ENCODE measurements at regions not wholly inside any gene's neighbourhood (a gene's known extent, or its start where the extent isn't known, plus 50 kb on each side); places are given as distances from the start of the nearest gene placed in this dataset.
A peak's percentile ranks its signal among the peaks of the same experiment; 100 is the strongest.

DNA sequence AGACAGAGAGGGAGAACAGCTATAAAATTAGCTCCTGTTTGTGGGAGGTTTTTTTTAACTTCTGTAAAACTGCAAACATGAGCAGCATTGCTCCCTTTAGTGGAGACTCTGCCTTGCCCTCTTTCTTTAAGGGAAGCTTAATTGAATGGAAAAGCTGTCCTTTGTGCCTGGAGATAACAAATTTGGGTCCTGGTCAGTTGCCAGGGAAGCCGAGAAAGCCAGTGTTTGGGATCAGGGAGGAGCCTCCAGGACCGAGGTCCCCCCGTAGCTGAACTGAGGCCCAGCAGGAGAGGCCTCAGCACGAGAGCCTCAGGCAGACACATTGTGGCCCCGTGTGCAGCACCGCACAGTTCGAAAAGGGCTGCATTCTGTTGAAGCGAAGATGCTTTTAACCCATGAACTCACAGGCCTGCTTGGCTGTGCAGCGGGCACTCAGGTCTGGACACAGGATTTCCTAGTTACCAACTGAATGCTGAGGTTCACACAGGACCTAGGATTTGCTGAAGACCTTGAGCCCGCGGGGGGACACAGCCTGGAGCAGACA, 369.7 kb downstream of the DCDC2C start:
- no peaks in the 10 kb centered on the region for H3K27me3 ChIP-seq
- DNase-seq (no peak), ATAC-seq (peak; percentile 35)
- TF ChIP-seq, protein P1, sequence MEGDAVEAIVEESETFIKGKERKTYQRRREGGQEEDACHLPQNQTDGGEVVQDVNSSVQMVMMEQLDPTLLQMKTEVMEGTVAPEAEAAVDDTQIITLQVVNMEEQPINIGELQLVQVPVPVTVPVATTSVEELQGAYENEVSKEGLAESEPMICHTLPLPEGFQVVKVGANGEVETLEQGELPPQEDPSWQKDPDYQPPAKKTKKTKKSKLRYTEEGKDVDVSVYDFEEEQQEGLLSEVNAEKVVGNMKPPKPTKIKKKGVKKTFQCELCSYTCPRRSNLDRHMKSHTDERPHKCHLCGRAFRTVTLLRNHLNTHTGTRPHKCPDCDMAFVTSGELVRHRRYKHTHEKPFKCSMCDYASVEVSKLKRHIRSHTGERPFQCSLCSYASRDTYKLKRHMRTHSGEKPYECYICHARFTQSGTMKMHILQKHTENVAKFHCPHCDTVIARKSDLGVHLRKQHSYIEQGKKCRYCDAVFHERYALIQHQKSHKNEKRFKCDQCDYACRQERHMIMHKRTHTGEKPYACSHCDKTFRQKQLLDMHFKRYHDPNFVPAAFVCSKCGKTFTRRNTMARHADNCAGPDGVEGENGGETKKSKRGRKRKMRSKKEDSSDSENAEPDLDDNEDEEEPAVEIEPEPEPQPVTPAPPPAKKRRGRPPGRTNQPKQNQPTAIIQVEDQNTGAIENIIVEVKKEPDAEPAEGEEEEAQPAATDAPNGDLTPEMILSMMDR (IDR thresholded peaks at IDR 0.05), result no peak
- no peak overlapping the region for H3K4me3 ChIP-seq
- no peak overlapping the region for H3K27ac ChIP-seq
- no peaks in the 10 kb centered on the region for H3K4me1 ChIP-seq
- intact Hi-C loops (cut with DNase I), result no loop called here
- no peaks in the 10 kb centered on the region for H3K36me3 ChIP-seq
- H3K9me3 ChIP-seq, result no peaks in the 10 kb centered on the region

DNA sequence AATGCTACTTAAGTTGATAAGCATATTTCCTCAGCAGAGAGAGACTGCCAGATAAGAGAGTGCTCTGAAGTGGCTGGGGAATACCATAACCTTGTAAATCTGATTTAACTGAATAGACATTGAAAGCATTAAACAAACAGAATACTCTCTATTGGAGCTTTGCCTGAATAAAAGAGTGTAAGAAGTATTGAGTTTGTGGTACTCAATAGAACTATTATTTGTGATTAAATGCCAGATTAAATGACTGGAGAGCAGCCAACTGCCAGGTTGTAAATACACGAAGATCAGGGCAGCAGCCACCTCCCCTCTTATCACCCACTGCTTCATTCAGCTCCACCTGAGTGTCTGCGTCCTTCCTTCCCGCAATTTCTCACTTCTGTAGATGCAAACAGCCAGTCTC, 373.6 kb downstream of the DCDC2C start:
- no peak for DNase-seq
- Histone ChIP-seq H3K36me3 (no peaks in the 10 kb centered on the region), H3K9me3 (no peaks in the 10 kb centered on the region), H3K27ac (no peak overlapping the region), H3K4me1 (no peaks in the 10 kb centered on the region), H3K4me3 (no peak overlapping the region), H3K27me3 (no peaks in the 10 kb centered on the region)
- intact Hi-C loops (cut with DNase I), result no loop called here
- TF ChIP-seq, protein P1 (IDR thresholded peaks at IDR 0.05), result no peak
- no peak for ATAC-seq

DNA sequence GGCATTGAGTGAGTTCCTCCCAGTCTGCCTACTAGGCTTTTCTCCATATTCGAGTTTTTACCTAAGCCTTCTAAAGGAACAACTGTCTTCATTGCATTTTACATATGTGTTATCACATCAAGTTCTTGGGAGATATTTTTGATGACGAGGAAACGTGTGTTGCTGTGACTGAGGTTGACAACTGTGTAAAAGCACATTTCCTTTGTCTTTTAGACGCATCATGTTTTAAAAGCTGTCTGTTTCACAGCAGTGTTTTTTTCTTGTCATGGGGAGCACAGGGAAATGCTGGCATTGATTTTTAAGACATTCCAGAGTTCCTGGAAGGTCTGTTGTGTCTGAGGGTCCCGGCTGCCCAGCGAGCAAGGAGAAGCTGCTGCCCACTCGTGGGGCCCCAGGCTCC, 381.8 kb downstream of the DCDC2C start:
- ATAC-seq (no peak), DNase-seq (no peak)
- Histone ChIP-seq H3K36me3 (no peaks in the 10 kb centered on the region), H3K4me3 (no peak overlapping the region), H3K9me3 (no peaks in the 10 kb centered on the region), H3K27ac (no peak overlapping the region), H3K27me3 (no peaks in the 10 kb centered on the region), H3K4me1 (no peaks in the 10 kb centered on the region)
- intact Hi-C loops (cut with DNase I), result no loop called here
- TF ChIP-seq, protein P1 (IDR thresholded peaks at IDR 0.05), result no peak

DNA sequence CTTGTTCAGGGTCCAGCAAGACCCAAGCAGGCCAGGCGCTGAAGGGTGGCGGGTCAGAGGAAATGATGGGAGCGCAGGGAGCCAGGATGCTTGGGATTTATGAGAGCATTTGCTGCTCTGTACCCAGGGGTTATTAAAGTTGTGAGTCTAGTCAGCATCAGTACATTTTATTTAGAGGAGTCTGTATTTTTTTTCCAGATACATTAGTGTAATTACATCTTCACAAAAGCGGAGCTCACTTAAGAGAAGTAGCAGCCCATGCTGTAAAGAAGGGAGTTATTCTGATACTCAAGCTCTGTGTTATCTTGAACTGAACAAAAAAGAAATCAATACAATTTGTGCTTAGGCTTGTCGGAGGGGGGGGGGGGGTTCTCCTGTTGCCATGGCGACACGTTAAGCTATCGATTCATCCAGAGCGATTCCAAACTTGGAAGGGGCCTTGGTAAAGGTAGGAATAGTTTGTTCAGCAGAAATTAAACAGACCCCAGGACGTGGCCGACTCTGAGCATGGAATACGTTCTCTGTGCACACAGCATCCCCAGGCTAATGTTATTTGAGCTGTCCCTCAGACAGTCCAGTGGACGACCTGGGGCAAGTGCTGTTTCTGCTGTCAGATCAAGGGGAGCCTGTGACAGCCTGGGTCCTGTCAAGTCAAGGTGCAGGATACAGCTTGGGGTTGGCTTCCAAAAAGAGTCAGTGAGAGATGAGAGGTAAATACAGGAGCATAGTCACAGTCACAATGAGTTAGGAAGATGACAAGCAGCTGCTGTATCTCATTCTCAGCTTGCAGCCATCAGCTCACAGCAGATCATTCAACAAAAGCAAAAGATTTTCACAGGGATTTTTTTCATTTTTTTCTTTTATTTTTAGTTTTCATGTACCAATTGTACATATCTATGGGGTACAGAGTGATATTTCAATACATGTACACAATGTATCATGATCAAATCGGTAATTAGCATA, 387.6 kb downstream of the DCDC2C start:
- Histone ChIP-seq H3K4me1 (no peaks in the 10 kb centered on the region), H3K4me3 (no peak overlapping the region), H3K36me3 (no peaks in the 10 kb centered on the region), H3K9me3 (no peaks in the 10 kb centered on the region), H3K27me3 (no peaks in the 10 kb centered on the region), H3K27ac (no peak overlapping the region)
- intact Hi-C loops (cut with DNase I), result no loop called here
- ATAC-seq (no peak), DNase-seq (no peak)
- TF ChIP-seq, protein P1 (IDR thresholded peaks at IDR 0.05), result no peak

DNA sequence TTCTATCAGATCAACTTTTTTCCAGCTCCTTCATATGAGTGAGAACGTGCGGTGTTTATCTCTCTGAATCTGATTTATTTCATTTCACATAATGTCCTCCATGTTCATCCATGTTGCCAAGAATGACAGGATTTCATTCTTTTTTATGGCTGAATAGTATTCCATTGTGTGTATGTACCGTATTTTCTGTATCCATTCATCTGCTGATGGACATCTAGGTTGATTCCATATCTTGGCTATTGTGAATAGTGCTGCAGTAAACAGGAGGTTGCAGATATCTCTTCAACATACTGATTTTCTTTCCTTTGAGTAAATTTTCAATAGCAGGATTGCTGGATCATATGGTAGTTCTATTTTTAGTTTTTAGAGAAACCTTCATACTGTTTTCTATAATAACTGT, 388.5 kb downstream of the DCDC2C start:
- no peak overlapping the region for H3K4me3 ChIP-seq
- no peak overlapping the region for H3K27ac ChIP-seq
- TF ChIP-seq, protein P1 (IDR thresholded peaks at IDR 0.05), result no peak
- DNase-seq, result no peak
- no peak for ATAC-seq
- no peaks in the 10 kb centered on the region for H3K4me1 ChIP-seq
- no peaks in the 10 kb centered on the region for H3K27me3 ChIP-seq
- H3K36me3 ChIP-seq, result no peaks in the 10 kb centered on the region
- intact Hi-C loops (cut with DNase I), result no loop called here
- H3K9me3 ChIP-seq, result no peaks in the 10 kb centered on the region

Measured in upper lobe of right lung (tissue), 1 donor.